Hepatocyte (in vitro differentiated cells): ENCODE measurements at regions not wholly inside any gene's neighbourhood (a gene's known extent, or its start where the extent isn't known, plus 50 kb on each side); places are given as distances from the start of the nearest gene placed in this dataset.
A peak's percentile ranks its signal among the peaks of the same experiment; 100 is the strongest.

ENCODE experiments used
- DNase-seq: peaks from one replicate; pipeline ENCODE4 v3.0.0-alpha.2; 2016; ENCODE audit warnings: low spot score
- H2AFZ ChIP-seq: fragments of 200-600 bp; sonication (generic); 2 replicates; pipeline ENCODE4 v1.6.0; 2016; ENCODE audit warnings: antibody characterized with exemption, mild to moderate bottlenecking
- H3K27ac ChIP-seq: fragments of 200-600 bp; sonication (generic); 2 replicates; pipeline ENCODE4 v1.5.1; 2016; ENCODE audit warnings: mild to moderate bottlenecking
- H3K27me3 ChIP-seq: fragments of 200-600 bp; sonication (generic); 2 replicates; pipeline ENCODE4 v1.6.1; 2016
- H3K36me3 ChIP-seq: fragments of 200-600 bp; sonication (generic); replicated peaks from 2 replicates; pipeline ENCODE4 v1.5.1; 2016; ENCODE audit warnings: low read depth; ENCODE audit not compliant: insufficient read depth
- H3K4me1 ChIP-seq: fragments of 200-600 bp; sonication (generic); 2 replicates; pipeline ENCODE4 v1.5.1; 2016; ENCODE audit warnings: mild to moderate bottlenecking, moderate library complexity; ENCODE audit not compliant: insufficient read depth
- H3K4me2 ChIP-seq: fragments of 200-600 bp; sonication (generic); 2 replicates; pipeline ENCODE4 v1.6.0; 2016
- H3K4me3 ChIP-seq: fragments of 200-600 bp; sonication (generic); 2 replicates; pipeline ENCODE4 v1.5.1; 2016; ENCODE audit warnings: mild to moderate bottlenecking
- H3K79me2 ChIP-seq: fragments of 200-600 bp; sonication (generic); 2 replicates; pipeline ENCODE4 v1.6.0; 2017; ENCODE audit warnings: mild to moderate bottlenecking
- H3K9me2 ChIP-seq: fragments of 200-600 bp; sonication (generic); replicated peaks from 2 replicates; pipeline ENCODE4 v1.6.0; 2017; ENCODE audit warnings: mild to moderate bottlenecking; ENCODE audit not compliant: insufficient read depth
- H3K9me3 ChIP-seq: fragments of 200-600 bp; sonication (generic); 2 replicates; pipeline ENCODE4 v1.5.1; 2016; ENCODE audit warnings: low read depth, mild to moderate bottlenecking
- H4K20me1 ChIP-seq: fragments of 200-600 bp; sonication (generic); 2 replicates; pipeline ENCODE4 v1.6.0; 2016; ENCODE audit warnings: mild to moderate bottlenecking; ENCODE audit not compliant: insufficient read depth, poor library complexity, severe bottlenecking
- EZH2 ChIP-seq: fragments of 200-600 bp; sonication (generic); IDR thresholded peaks from 2 replicates; pipeline ENCODE4 v1.6.1; 2016; ENCODE audit warnings: antibody characterized with exemption, mild to moderate bottlenecking, borderline replicate concordance
- EZH2phosphoT487 ChIP-seq: fragments of 200-600 bp; sonication (generic); IDR thresholded peaks from one replicate; pipeline ENCODE4 v1.6.1; 2018; ENCODE audit warnings: antibody characterized with exemption, mild to moderate bottlenecking, low read depth, moderate library complexity; ENCODE audit not compliant: unreplicated experiment, severe bottlenecking
- WGBS: methylation state at CpG from one replicate; pipeline ENCODE4 v1.1.6; 2016; ENCODE audit warnings: low lambda C conversion rate; ENCODE audit errors: missing lambda C conversion rate; 5-methylcytosine and 5-hydroxymethylcytosine counted together
- TF ChIP-seq, protein P1 (sequence below): fragments of 200-600 bp; sonication (generic); IDR thresholded peaks from 2 replicates; pipeline ENCODE4 v1.5.1; 2016; ENCODE audit warnings: antibody characterized with exemption, mild to moderate bottlenecking; ENCODE audit not compliant: poor library complexity

DNA sequence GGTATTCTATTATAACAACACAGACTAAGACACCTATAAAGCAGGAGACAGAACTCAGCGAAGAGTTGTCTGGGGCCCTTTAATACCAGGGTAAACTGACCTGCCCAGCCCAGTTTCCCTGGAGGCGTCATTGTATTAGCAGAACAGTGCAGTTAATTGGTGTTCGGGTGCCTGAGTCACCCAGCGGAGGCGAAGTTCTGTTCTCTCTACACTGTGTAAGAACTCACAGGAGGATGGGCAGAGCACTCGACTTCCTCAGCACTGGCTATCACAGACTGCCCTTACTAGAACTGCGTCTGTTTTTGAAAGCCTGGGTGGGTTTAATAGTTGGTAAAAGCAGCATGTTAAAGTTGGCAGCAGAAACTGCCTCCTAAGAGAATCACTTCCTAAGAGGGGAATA lies 106.5 kb upstream of the ATP8B1 start:
- Histone ChIP-seq H3K4me2 (peak overlapping the region; percentile 26), H3K9me2 (no peaks in the 10 kb centered on the region), H3K36me3 (no peaks in the 10 kb centered on the region), H3K4me1 (peaks cover 6% of the 10 kb centered on the region), H3K4me3 (no peak overlapping the region), H3K27me3 (no peaks in the 10 kb centered on the region), H2AFZ (no peak overlapping the region), H3K9me3 (no peaks in the 10 kb centered on the region), H3K79me2 (no peaks in the 10 kb centered on the region), H3K27ac (peak overlapping the region; percentile 69), H4K20me1 (no peaks in the 10 kb centered on the region)
- no peak for TF ChIP-seq EZH2
- TF ChIP-seq EZH2phosphoT487, result no peak
- TF ChIP-seq, protein P1, sequence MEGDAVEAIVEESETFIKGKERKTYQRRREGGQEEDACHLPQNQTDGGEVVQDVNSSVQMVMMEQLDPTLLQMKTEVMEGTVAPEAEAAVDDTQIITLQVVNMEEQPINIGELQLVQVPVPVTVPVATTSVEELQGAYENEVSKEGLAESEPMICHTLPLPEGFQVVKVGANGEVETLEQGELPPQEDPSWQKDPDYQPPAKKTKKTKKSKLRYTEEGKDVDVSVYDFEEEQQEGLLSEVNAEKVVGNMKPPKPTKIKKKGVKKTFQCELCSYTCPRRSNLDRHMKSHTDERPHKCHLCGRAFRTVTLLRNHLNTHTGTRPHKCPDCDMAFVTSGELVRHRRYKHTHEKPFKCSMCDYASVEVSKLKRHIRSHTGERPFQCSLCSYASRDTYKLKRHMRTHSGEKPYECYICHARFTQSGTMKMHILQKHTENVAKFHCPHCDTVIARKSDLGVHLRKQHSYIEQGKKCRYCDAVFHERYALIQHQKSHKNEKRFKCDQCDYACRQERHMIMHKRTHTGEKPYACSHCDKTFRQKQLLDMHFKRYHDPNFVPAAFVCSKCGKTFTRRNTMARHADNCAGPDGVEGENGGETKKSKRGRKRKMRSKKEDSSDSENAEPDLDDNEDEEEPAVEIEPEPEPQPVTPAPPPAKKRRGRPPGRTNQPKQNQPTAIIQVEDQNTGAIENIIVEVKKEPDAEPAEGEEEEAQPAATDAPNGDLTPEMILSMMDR, result no peak
- DNase-seq, result peak; percentile 64
- 34% methylated on average over 7 of the region's 7 CpGs for WGBS

DNA sequence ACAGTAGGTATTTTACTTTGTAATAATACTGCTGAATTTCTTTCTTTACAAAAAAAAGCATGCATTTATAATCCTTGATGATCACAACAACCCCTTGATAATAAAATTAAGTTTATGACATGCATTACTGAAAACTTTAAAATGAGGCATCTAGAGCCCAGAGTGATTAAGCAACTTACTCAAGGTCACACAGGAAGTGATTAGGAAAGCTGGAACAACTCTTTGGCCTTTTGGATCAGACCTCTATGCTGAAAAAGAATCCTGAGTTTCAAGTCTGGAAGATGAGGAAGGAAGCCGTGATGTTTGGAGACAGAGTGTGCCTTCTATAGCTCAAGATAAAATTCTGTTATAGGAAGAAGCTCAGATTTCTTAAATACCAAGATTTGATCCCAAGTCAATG lies 105.0 kb upstream of the ATP8B1 start:
- Histone ChIP-seq H4K20me1 (no peaks in the 10 kb centered on the region), H2AFZ (no peak overlapping the region), H3K27ac (no peak overlapping the region), H3K27me3 (no peaks in the 10 kb centered on the region), H3K4me2 (no peak overlapping the region), H3K9me3 (no peaks in the 10 kb centered on the region), H3K9me2 (no peaks in the 10 kb centered on the region), H3K4me3 (no peak overlapping the region), H3K36me3 (no peaks in the 10 kb centered on the region), H3K79me2 (no peaks in the 10 kb centered on the region), H3K4me1 (peaks cover 6% of the 10 kb centered on the region)
- TF ChIP-seq, protein P1, result no peak
- TF ChIP-seq EZH2 (no peak), EZH2phosphoT487 (no peak)
- DNase-seq, result no peak
- WGBS, result 88% methylated on average over 1 of the region's 1 CpG

DNA sequence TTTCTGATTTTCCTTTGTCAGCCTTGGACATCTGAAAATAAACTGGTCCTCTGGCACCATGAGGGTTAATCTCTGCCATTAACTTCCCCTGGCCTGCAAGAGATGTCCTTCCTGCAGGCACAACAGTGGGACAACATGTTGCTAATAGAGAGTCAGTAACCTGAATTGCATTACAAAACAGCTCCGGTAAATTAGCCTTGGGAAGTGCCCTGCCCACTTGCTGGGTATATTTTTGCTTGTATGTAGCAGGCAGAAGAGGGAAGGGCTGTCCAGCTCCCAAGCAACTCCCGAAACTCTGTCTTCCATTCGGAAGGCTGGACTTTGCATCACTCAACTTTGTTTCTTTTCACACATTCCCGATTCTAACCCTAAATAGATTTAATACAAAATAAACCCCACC lies 104.4 kb upstream of the ATP8B1 start:
- no peak overlapping the region for H3K4me3 ChIP-seq
- peaks cover 6% of the 10 kb centered on the region for H3K4me1 ChIP-seq
- no peaks in the 10 kb centered on the region for H3K36me3 ChIP-seq
- no peaks in the 10 kb centered on the region for H3K9me3 ChIP-seq
- no peak overlapping the region for H2AFZ ChIP-seq
- no peaks in the 10 kb centered on the region for H3K27me3 ChIP-seq
- H3K27ac ChIP-seq, result no peak overlapping the region
- no peaks in the 10 kb centered on the region for H4K20me1 ChIP-seq
- no peaks in the 10 kb centered on the region for H3K9me2 ChIP-seq
- no peaks in the 10 kb centered on the region for H3K79me2 ChIP-seq
- no peak for TF ChIP-seq EZH2phosphoT487
- no peak for TF ChIP-seq EZH2
- TF ChIP-seq, protein P1, result no peak
- no peak overlapping the region for H3K4me2 ChIP-seq
- DNase-seq, result no peak
- WGBS, result 73% methylated on average over 4 of the region's 4 CpGs

DNA sequence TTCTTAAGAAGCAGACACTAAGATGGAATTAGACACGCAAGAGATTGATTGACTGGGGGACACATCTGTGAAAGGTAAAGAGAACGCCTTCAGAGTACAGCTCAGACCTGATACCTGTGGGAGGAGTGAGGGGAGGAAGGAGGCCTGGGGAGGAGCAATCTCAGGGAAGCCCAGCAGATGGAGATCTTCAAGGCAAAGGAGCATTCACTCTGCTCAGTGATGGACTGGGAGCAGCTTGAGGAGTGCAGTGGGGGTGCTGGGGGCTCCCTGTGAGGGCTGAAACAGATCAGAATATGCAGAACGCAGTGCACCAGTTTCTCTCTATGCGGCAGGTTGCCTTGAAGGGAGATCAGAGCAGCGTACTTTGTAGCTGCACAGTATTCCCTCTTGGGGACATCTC lies 103.7 kb upstream of the ATP8B1 start:
- H3K27ac ChIP-seq, result no peak overlapping the region

More for the DNA sequence above, 103.7 kb upstream of the ATP8B1 start:
- H3K9me2 ChIP-seq, result no peaks in the 10 kb centered on the region
- TF ChIP-seq EZH2 (no peak), EZH2phosphoT487 (no peak)
- TF ChIP-seq, protein P1, result no peak
- no peaks in the 10 kb centered on the region for H3K79me2 ChIP-seq
- DNase-seq, result no peak
- H3K9me3 ChIP-seq, result no peaks in the 10 kb centered on the region
- H3K36me3 ChIP-seq, result no peaks in the 10 kb centered on the region
- no peak overlapping the region for H3K4me2 ChIP-seq
- WGBS, result 94% methylated on average over 5 of the region's 5 CpGs
- no peaks in the 10 kb centered on the region for H4K20me1 ChIP-seq
- no peaks in the 10 kb centered on the region for H3K27me3 ChIP-seq
- no peak overlapping the region for H2AFZ ChIP-seq
- no peak overlapping the region for H3K4me3 ChIP-seq
- H3K4me1 ChIP-seq, result peaks cover 6% of the 10 kb centered on the region
